GM12875 (cell line): ENCODE measurements at regions not wholly inside any gene's neighbourhood (a gene's known extent, or its start where the extent isn't known, plus 50 kb on each side); places are given as distances from the start of the nearest gene placed in this dataset.

Experiments used
- H3K4me3 ChIP-seq: one replicate; pipeline ENCODE4 v1.5.1; 2011; ENCODE audit warnings: low read depth, low read length, control low read depth
- CTCF ChIP-seq: IDR thresholded peaks from 2 replicates; pipeline ENCODE4 v1.5.1; 2011; ENCODE audit warnings: low read depth, mild to moderate bottlenecking, control low read depth, inconsistent platforms, low read length, moderate library complexity, borderline replicate concordance; ENCODE audit not compliant: insufficient read depth

- no peak for TF ChIP-seq CTCF
- H3K4me3 ChIP-seq: no peak overlapping the region
These were observed 305.7 kb upstream of the ATP11B start for GRCh38 chr3:182487611-182488010.

GRCh38 chr3:182490596-182491491 is 302.5 kb upstream of the ATP11B start:
- no peak for TF ChIP-seq CTCF
- no peak overlapping the region for H3K4me3 ChIP-seq

GRCh38 chr3:182491577-182491976 is 301.7 kb upstream of the ATP11B start:
- no peak overlapping the region for H3K4me3 ChIP-seq
- no peak for TF ChIP-seq CTCF

- TF ChIP-seq CTCF: no peak
- H3K4me3 ChIP-seq: no peak overlapping the region
These were observed 300.8 kb upstream of the ATP11B start for GRCh38 chr3:182492536-182492935.

GRCh38 chr3:182500289-182500688 is 293.0 kb upstream of the ATP11B start:
- H3K4me3 ChIP-seq: no peak overlapping the region
- TF ChIP-seq CTCF: no peak

GRCh38 chr3:182501856-182502255 is 291.4 kb upstream of the ATP11B start:
- no peak overlapping the region for H3K4me3 ChIP-seq
- TF ChIP-seq CTCF: no peak

- no peak overlapping the region for H3K4me3 ChIP-seq
- no peak for TF ChIP-seq CTCF
These were observed 289.9 kb upstream of the ATP11B start for GRCh38 chr3:182503401-182503800.
